ENCODE measurements at regions not wholly inside any gene's neighbourhood (a gene's known extent, or its start where the extent isn't known, plus 50 kb on each side); places are given as distances from the start of the nearest gene placed in this dataset.

DNA sequence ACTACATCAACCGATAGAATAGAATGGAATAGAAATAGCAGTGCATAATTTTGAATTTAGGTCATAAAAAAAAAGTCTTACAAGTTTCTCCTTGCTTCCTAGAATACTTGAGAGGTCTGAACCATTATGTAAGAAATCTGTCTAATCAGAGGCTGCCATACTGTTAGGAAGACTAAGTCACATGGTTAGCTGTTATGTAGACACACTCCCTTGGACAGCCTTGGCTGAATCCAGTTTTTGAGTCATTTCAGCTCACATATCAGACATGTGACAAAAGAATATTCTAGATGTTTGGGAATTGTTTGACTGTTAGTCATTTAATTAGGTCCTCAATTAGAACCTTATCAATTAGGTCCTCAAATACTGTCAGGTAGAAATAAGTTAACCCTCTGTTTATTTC lies 1601.4 kb downstream of the GRIK2 start:
- 76 to 98% (median 86%) methylated on average over 1 of the region's 1 CpG for WGBS, 5 donors
- DNase-seq: no peak
- no peaks in the 10 kb centered on the region for H3K36me3 ChIP-seq
- no peak overlapping the region for H3K27ac ChIP-seq
- TF ChIP-seq POLR2A (IDR thresholded peaks at IDR 0.05) (no peak), EP300 (IDR thresholded peaks at IDR 0.05) (no peak), POLR2AphosphoS5 (IDR thresholded peaks at IDR 0.05) (no peak)
- TF ChIP-seq, protein P1, sequence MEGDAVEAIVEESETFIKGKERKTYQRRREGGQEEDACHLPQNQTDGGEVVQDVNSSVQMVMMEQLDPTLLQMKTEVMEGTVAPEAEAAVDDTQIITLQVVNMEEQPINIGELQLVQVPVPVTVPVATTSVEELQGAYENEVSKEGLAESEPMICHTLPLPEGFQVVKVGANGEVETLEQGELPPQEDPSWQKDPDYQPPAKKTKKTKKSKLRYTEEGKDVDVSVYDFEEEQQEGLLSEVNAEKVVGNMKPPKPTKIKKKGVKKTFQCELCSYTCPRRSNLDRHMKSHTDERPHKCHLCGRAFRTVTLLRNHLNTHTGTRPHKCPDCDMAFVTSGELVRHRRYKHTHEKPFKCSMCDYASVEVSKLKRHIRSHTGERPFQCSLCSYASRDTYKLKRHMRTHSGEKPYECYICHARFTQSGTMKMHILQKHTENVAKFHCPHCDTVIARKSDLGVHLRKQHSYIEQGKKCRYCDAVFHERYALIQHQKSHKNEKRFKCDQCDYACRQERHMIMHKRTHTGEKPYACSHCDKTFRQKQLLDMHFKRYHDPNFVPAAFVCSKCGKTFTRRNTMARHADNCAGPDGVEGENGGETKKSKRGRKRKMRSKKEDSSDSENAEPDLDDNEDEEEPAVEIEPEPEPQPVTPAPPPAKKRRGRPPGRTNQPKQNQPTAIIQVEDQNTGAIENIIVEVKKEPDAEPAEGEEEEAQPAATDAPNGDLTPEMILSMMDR (IDR thresholded peaks at IDR 0.05): no peak
- H3K4me3 ChIP-seq: no peak overlapping the region
- no peaks in the 10 kb centered on the region for H3K27me3 ChIP-seq
- H3K4me1 ChIP-seq: no peaks in the 10 kb centered on the region
- H3K9me3 ChIP-seq: peaks cover 0 to 5% (median 0%) of the 10 kb centered on the region in 4 donors
- intact Hi-C loops (cut with DNase I; ENCODE audit: low total_unique reads): no loop called here

GRCh38 chr6:102986086-102986485 lies 1592.6 kb downstream of the GRIK2 start:
- intact Hi-C loops (cut with DNase I; ENCODE audit: low total_unique reads): no loop called here
- H3K27ac ChIP-seq: no peak overlapping the region

DNA sequence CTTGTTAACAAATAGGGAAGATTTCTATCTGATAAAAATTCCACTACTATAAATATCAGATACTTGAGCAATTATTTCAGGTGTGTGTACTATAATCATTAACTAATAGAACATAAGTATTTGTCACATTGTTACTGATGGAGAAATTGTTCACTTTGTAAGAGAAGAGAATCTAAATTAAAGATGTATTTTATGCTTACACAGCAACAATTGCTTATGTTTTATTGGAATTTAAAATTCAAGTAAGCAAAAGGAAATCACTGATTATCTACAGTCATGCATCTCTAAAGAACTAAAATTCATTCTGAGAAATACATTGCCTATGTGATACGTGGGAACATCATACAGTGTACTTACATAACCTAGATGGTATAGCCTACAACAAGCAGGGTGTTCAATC lies 1590.8 kb downstream of the GRIK2 start:
- no peak overlapping the region for H3K4me3 ChIP-seq
- intact Hi-C loops (cut with DNase I; ENCODE audit: low total_unique reads): no loop called here
- TF ChIP-seq EP300 (IDR thresholded peaks at IDR 0.05) (no peak), POLR2AphosphoS5 (IDR thresholded peaks at IDR 0.05) (no peak), POLR2A (IDR thresholded peaks at IDR 0.05) (no peak)
- TF ChIP-seq, protein P1 (IDR thresholded peaks at IDR 0.05): no peak
- WGBS, 5 donors: 79 to 91% (median 84%) methylated on average over 1 of the region's 1 CpG
- H3K4me1 ChIP-seq: no peaks in the 10 kb centered on the region
- DNase-seq: no peak
- no peaks in the 10 kb centered on the region for H3K27me3 ChIP-seq
- H3K36me3 ChIP-seq: no peaks in the 10 kb centered on the region
- no peaks in the 10 kb centered on the region for H3K9me3 ChIP-seq
- no peak overlapping the region for H3K27ac ChIP-seq

More at GRCh38 chr6:102986086-102986485, 1592.6 kb downstream of the GRIK2 start:
- Histone ChIP-seq H3K4me1 (no peaks in the 10 kb centered on the region), H3K4me3 (no peak overlapping the region), H3K36me3 (no peaks in the 10 kb centered on the region), H3K9me3 (no peaks in the 10 kb centered on the region), H3K27me3 (no peaks in the 10 kb centered on the region)
- no peak for TF ChIP-seq POLR2A (IDR thresholded peaks at IDR 0.05)
- no peak for TF ChIP-seq POLR2AphosphoS5 (IDR thresholded peaks at IDR 0.05)
- TF ChIP-seq, protein P1 (IDR thresholded peaks at IDR 0.05): no peak
- TF ChIP-seq EP300 (IDR thresholded peaks at IDR 0.05): no peak
- no peak for DNase-seq

GRCh38 chr6:102981490-102982015 lies 1588.0 kb downstream of the GRIK2 start:
- Histone ChIP-seq H3K27me3 (no peaks in the 10 kb centered on the region), H3K36me3 (no peaks in the 10 kb centered on the region), H3K27ac (no peak overlapping the region), H3K9me3 (no peaks in the 10 kb centered on the region), H3K4me1 (no peaks in the 10 kb centered on the region), H3K4me3 (no peak overlapping the region)
- DNase-seq: no peak
- 37 to 43% (median 42%) methylated on average over 2 of the region's 2 CpGs for WGBS, 5 donors
- intact Hi-C loops (cut with DNase I; ENCODE audit: low total_unique reads): no loop called here
- TF ChIP-seq POLR2A (IDR thresholded peaks at IDR 0.05) (no peak), POLR2AphosphoS5 (IDR thresholded peaks at IDR 0.05) (no peak), EP300 (IDR thresholded peaks at IDR 0.05) (no peak)
- TF ChIP-seq, protein P1 (IDR thresholded peaks at IDR 0.05): no peak
